Right cardiac atrium (tissue), 5 donors: ENCODE measurements at regions not wholly inside any gene's neighbourhood (a gene's known extent, or its start where the extent isn't known, plus 50 kb on each side); places are given as distances from the start of the nearest gene placed in this dataset.

Experiments used
- ATAC-seq, 2 donors: fragments of 200-7000 bp; cut with Tn5 transposase; one replicate each; pipeline versions ENCODE4 v1.8.0 to v1.9.1; 2020; ENCODE audit warnings: moderate library complexity in 2 of 2, mild to moderate bottlenecking in 1 of 2
- DNase-seq, 3 donors: peaks; one replicate each; pipeline ENCODE4 v3.0.0-alpha.2; 2020
- H3K27ac ChIP-seq: one replicate; pipeline ENCODE4 v1.5.1; 2013; ENCODE audit warnings: mild to moderate bottlenecking, low read length, control low read depth, moderate library complexity
- H3K27me3 ChIP-seq: one replicate; pipeline ENCODE4 v1.6.1; 2013; ENCODE audit not compliant: control insufficient read depth, insufficient read depth
- H3K4me1 ChIP-seq: one replicate; pipeline ENCODE4 v1.6.1; 2013; ENCODE audit warnings: low read length; ENCODE audit not compliant: control insufficient read depth, insufficient read depth
- H3K4me3 ChIP-seq: one replicate; pipeline ENCODE4 v1.5.1; 2013; ENCODE audit warnings: low read length, control low read depth
- H3K9me3 ChIP-seq: one replicate; pipeline ENCODE4 v1.6.1; 2013; ENCODE audit warnings: low read length; ENCODE audit not compliant: control insufficient read depth
- WGBS: extraction: QIAGEN DNeasy Blood & Tissue Kit; methylation state at CpG from one replicate; pipeline ENCODE4 v1.1.7; 2013; 5-methylcytosine and 5-hydroxymethylcytosine counted together
- intact Hi-C, 4 donors: fragments of 100-400 bp; cut with DNase I; formaldehyde crosslinking; loops; one replicate each; pipeline versions ENCODE4 v1.11.0 to v1.14.0; 2022 to 2023
- donor health status: healthy with polysubstance abuse.
- donor health status: DM: no; HTN: yes; CAD: no.
- donor health status: DM: no; HTN: no; CAD: no.
- donor health status: DM: no; HTN: yes; CAD: no; lungs with severe emphysema.
- donor health status: DM: yes; HTN: yes; CAD: no.

DNA sequence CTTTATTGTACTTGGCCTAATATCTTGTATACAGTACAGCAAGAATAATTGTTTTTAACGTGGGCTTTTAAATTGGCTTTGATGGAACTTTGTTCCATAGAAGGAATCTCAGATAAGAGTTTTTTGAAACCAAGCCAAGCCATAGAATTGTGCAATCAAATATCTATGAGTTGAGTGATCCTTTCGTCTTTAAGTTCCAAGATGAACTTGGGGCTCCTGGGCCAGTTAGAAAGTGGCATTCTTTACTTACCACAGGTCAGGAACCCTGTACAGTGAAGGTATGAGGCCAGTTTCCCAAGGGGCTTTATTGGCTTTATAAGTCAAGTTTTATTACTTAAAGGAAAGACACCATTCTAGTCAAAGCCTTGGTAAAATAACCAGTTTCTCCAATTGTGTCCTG lies 2104.2 kb downstream of the PCDH7 start:
- Histone ChIP-seq H3K27me3 (no peaks in the 10 kb centered on the region), H3K9me3 (no peaks in the 10 kb centered on the region), H3K4me1 (no peaks in the 10 kb centered on the region), H3K27ac (no peak overlapping the region), H3K4me3 (no peak overlapping the region)
- 21% methylated on average over 2 of the region's 2 CpGs for WGBS
- intact Hi-C loops, result no loop called here
- no peak for ATAC-seq
- DNase-seq, result no peak

DNA sequence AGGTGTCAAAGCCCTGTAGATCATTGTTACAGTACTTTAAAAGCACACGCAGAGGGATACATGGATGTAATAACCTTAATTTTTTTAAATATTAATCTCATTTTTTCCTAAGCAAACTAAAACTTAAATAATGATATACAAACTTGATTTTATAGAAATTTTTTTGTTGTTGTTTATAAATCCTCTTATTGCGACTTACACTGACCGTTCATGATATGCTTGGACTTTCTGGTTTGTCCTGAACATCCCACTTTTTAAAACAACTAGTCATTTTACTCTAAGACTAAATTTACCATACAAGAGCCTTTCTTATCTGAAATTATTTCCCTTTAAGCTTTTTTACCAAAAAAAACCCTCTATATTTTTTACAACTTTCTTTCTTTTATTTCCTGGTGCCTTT lies 2106.0 kb downstream of the PCDH7 start:
- Histone ChIP-seq H3K27ac (no peak overlapping the region), H3K4me3 (no peak overlapping the region), H3K4me1 (no peaks in the 10 kb centered on the region), H3K27me3 (no peaks in the 10 kb centered on the region), H3K9me3 (no peaks in the 10 kb centered on the region)
- 88% methylated on average over 3 of the region's 3 CpGs for WGBS
- ATAC-seq, result no peak
- no peak for DNase-seq
- intact Hi-C loops, result no loop called here

DNA sequence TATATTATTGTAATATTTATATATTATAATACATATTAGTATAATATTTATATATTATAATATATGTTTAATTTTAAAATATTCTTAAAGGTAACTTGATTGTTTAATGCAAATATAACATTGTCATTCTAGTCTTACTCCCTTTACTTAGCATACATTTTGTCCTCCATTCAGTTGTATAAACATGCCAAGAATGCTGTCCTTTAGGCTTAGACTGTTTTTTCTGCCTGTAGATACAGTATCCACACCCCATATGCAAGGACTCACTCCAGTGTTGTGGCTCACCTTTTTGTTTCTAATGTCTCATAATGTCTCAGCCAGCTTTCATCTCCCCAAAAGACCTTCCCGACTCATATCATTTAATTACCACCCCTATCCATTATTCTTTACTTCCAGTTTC lies 2110.0 kb downstream of the PCDH7 start:
- H3K4me1 ChIP-seq, result no peaks in the 10 kb centered on the region
- H3K27me3 ChIP-seq, result no peaks in the 10 kb centered on the region
- H3K9me3 ChIP-seq, result no peaks in the 10 kb centered on the region
- no peak overlapping the region for H3K27ac ChIP-seq
- intact Hi-C loops, result no loop called here
- no peak for ATAC-seq
- no peak for DNase-seq
- H3K4me3 ChIP-seq, result no peak overlapping the region
- WGBS, result 87% methylated on average over 1 of the region's 1 CpG

DNA sequence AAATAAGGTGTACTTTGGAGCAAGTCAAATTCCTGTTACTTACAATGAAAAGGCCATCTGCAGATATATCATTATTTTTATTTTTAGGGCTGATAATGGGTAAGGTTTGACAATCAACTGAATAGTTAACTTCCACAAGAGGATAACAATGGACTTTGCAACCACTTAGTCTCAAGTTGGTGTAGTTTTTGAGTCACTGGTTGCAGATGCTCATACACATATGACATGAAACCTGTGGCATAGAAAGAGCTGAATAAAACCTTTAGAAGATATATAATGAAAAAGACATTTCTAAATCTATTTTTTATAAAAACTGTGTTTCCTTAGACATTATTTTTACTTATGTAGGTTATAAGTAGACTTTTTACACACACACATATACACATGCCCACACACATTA lies 2110.9 kb downstream of the PCDH7 start:
- intact Hi-C loops, result no loop called here
- ATAC-seq (no peak), DNase-seq (no peak)
- Histone ChIP-seq H3K4me1 (no peaks in the 10 kb centered on the region), H3K27ac (no peak overlapping the region), H3K9me3 (no peaks in the 10 kb centered on the region), H3K27me3 (no peaks in the 10 kb centered on the region), H3K4me3 (no peak overlapping the region)

DNA sequence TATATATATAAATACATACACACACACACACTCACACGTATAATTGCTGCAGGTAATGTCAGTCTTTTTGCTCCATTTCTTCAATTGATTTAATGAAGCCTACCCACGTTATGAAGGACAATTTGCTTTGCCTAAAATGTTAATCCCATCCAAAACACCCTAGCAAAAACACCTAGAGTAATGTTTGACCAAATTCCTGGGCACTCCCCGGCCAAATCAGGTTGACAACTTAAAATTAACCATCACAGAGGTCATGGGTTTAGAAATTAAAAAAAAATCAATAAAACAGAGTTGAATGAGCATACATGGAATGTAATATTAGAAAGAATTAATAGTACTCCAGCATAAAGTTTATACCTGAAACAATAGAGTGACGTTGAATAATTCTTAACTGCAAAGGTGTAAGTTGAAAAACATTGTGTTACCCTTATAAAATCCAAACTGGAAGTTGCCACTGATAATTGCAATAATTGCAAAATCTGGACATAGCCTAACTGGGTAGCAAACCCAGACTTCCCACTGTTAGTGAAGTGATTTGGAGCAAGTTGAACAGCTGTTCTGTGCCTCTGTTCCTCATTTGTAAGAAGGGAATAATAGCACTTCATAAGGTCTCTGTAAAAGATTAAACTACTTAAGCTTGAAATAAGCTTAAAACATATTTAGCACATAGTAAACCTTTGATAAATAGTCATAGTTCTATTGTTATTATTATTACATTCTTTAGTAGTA lies 2120.5 kb downstream of the PCDH7 start:
- Histone ChIP-seq H3K27ac (no peak overlapping the region), H3K4me1 (no peaks in the 10 kb centered on the region), H3K9me3 (no peaks in the 10 kb centered on the region), H3K27me3 (no peaks in the 10 kb centered on the region), H3K4me3 (no peak overlapping the region)
- intact Hi-C loops, result no loop called here
- 80% methylated on average over 4 of the region's 4 CpGs for WGBS
- ATAC-seq, result no peak
- no peak for DNase-seq

DNA sequence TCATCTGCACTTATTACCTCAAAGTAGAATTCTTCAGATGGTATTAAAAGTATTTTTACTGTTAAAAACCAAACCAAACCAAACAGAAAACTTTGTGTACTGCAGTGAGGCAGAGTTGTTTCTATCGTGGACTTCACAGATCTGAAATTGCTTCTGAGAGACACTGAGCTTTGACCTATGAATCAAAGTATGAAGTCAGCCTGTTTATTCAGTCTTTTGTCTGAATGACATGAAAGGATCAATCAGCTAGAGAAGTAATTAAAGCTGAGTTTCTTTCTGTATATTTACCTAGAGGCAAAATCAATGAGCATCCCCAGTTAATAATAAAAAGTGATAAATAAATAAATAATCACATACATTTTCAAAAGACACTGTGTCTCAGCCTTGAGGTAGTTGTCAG lies 2121.0 kb downstream of the PCDH7 start:
- H3K4me3 ChIP-seq, result no peak overlapping the region
- H3K27ac ChIP-seq, result no peak overlapping the region
- WGBS, result 52% methylated on average over 1 of the region's 1 CpG
- intact Hi-C loops, result no loop called here
- no peaks in the 10 kb centered on the region for H3K9me3 ChIP-seq
- ATAC-seq (no peak), DNase-seq (no peak)
- no peaks in the 10 kb centered on the region for H3K4me1 ChIP-seq
- H3K27me3 ChIP-seq, result no peaks in the 10 kb centered on the region

DNA sequence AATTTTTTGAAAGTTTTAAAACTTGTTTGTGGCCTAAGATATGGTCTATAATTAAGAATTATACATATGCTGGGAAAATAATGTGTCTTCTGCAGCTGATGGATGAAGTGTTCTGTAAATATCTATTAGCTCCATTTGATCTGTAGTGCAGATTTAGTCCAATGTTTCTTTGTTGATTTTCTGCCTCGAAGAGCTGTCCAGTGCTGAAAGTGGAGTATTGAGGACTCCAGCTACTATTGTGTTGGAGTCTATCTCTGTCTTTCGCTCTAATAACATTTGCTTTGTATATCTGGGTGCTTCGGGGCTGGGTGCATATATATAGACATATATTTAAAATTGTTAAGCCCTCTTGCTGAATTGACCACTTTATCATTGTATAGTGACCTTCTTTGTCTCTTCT lies 2127.3 kb downstream of the PCDH7 start:
- no peak for ATAC-seq
- WGBS, result 71% methylated on average over 3 of the region's 3 CpGs
- intact Hi-C loops, result no loop called here

DNA sequence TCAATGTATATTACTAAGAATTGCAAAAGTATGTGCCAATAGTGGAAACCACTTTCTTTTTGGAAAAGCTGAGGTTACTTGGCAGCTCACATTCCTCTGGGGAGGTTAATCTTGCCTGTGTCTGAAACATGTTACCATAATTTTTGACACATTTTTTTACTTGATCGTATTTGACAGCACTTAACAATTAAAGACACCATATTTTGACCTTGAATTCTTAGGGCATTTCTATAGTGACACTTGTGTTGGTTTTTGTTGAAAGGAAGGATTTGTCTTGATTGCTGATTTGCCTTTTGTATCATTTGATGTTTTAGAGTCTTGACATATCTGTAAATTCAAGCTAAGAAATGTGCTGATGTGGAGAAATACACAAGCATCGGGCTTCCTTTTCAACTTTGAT lies 2135.5 kb downstream of the PCDH7 start:
- intact Hi-C loops, result no loop called here
- WGBS, result 66% methylated on average over 2 of the region's 2 CpGs
- Histone ChIP-seq H3K9me3 (no peaks in the 10 kb centered on the region), H3K27me3 (no peaks in the 10 kb centered on the region), H3K27ac (no peak overlapping the region), H3K4me3 (no peak overlapping the region), H3K4me1 (no peaks in the 10 kb centered on the region)
- DNase-seq (no peak), ATAC-seq (no peak)

More for the DNA sequence above, 2127.3 kb downstream of the PCDH7 start:
- H3K27ac ChIP-seq, result no peak overlapping the region
- H3K4me1 ChIP-seq, result no peaks in the 10 kb centered on the region
- DNase-seq, result no peak
- H3K27me3 ChIP-seq, result no peaks in the 10 kb centered on the region
- H3K9me3 ChIP-seq, result no peaks in the 10 kb centered on the region
- H3K4me3 ChIP-seq, result no peak overlapping the region

DNA sequence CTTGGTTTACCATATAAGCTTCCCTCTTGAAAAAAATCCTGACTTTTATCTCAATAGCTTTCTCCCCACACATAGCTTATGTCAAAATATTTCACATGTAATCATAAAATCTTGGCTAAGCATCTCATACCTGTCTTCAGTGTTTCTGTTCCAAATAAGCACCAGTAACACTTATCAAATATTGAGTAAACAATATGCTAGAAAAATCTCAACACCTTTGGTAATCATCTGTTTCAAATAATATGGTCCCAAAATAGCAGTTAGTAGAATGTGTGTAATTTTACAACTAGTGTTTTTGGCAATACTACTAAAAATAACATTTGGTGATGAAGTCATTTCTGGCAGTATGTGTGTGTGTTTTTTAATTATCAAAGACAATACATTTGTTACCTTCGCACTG lies 2138.2 kb downstream of the PCDH7 start:
- H3K27me3 ChIP-seq, result no peaks in the 10 kb centered on the region
- 82% methylated on average over 1 of the region's 1 CpG for WGBS
- no peak overlapping the region for H3K27ac ChIP-seq
- DNase-seq (no peak), ATAC-seq (no peak)
- H3K4me3 ChIP-seq, result no peak overlapping the region
- no peaks in the 10 kb centered on the region for H3K4me1 ChIP-seq
- intact Hi-C loops, result no loop called here
- H3K9me3 ChIP-seq, result no peaks in the 10 kb centered on the region

DNA sequence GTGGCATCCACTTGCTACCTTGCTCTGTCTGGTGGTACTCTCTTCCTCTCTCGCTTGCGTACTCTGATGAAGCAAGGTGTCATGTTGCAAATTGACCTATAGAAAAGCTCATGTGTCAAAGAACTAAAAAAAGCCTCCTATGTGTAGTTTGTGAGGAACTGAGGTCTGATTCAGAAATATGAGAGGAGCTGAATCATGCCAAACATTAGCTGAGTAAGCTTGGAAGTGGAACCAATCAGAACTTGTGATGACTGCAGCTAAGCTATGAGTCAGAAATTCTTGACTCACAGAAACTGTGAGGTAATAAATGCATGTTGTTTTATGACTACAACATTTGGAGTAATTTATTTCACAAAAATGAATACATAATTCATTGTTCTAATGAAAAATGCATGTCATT lies 2138.8 kb downstream of the PCDH7 start:
- Histone ChIP-seq H3K9me3 (no peaks in the 10 kb centered on the region), H3K4me1 (no peaks in the 10 kb centered on the region), H3K4me3 (no peak overlapping the region), H3K27me3 (no peaks in the 10 kb centered on the region), H3K27ac (no peak overlapping the region)
- ATAC-seq, result no peak
- WGBS, result 86% methylated on average over 2 of the region's 2 CpGs
- no peak for DNase-seq
- intact Hi-C loops, result no loop called here

DNA sequence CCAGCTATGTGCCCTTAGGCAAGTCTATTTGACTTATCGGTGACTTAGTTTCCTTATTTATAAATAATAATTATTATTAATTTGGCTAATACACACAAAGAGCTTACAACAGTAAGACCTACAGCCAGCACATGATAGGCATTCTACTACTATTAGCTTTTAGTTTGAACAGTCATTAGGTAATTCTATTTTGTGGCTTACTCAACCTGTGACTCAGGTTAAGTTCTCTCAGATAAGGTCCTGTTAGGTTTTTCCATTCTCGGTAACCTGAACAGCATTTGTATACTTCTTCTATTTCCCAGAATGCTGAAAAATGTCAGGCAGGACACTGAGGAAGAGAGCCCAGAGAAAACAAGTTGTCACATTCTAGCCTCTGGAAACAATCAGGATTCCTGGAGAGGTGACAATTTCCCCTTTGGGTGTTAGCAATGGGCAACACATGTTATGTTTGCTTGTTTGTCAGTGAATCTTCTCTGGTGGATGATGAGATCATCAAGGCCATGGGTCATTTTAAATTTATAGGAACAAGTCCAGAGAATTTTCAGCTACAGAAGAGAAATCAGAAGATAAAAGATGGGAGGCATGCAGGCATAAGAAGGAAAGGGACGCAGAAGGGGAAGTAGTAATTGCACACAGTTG lies 2144.7 kb downstream of the PCDH7 start:
- no peak for ATAC-seq
- H3K4me3 ChIP-seq, result no peak overlapping the region
- WGBS, result 77% methylated on average over 3 of the region's 3 CpGs
- DNase-seq, result no peak
- no peaks in the 10 kb centered on the region for H3K27me3 ChIP-seq
- no peaks in the 10 kb centered on the region for H3K9me3 ChIP-seq
- intact Hi-C loops, result no loop called here
- H3K27ac ChIP-seq, result no peak overlapping the region
- no peaks in the 10 kb centered on the region for H3K4me1 ChIP-seq

DNA sequence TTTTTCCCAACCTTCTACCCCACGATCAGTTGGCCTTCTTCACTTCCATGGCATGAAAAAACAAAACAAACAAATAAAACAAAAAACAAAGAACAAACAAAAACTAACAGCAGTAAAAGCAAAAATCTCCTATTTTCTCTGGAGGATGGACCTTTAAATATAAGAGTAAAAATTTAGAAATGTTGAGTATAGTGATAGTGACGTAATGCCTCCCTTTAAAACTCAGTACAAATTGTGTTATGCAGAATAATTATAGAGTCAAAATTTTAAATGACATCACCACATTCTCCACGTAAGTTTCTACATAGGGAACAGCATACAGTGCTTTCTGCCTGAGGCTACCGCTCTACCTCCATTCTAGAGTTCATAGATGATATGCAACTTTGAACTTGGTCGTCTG lies 2156.4 kb downstream of the PCDH7 start:
- Histone ChIP-seq H3K4me3 (no peak overlapping the region), H3K4me1 (no peaks in the 10 kb centered on the region), H3K27ac (no peak overlapping the region), H3K9me3 (no peaks in the 10 kb centered on the region), H3K27me3 (no peaks in the 10 kb centered on the region)
- WGBS, result 79% methylated on average over 5 of the region's 5 CpGs
- ATAC-seq, result no peak
- DNase-seq, result no peak
- intact Hi-C loops, result no loop called here
